ENCODE measurements at regions not wholly inside any gene's neighbourhood (a gene's known extent, or its start where the extent isn't known, plus 50 kb on each side); places are given as distances from the start of the nearest gene placed in this dataset.

DNA sequence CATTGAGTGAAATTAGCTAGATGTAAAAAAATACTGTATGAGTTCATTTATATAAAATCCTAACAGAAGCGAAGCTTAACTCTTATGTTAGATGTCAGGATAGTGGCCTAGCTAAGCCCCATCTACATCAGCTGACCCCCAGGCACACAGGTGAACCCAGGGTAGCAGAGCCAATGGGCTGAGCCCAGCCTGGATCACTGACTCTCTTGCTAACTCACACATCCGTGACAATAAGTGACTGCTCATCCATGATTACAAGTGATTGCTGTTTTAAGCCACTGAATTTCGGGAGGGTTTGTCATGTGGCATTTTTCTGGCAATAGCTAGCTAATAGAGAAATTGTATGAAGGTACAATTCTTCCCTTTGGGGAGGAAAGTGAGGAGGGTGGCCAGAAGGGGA lies 55.2 kb upstream of the COG2 start:
- TF ChIP-seq GATA2 (IDR thresholded peaks at IDR 0.05; ENCODE audit: low read depth, low read length) (no peak), GATA3 (IDR thresholded peaks at IDR 0.05; ENCODE audit: low read depth, low read length) (no peak)

All from SH-SY5Y (cell line).